ENCODE measurements at regions not wholly inside any gene's neighbourhood (a gene's known extent, or its start where the extent isn't known, plus 50 kb on each side); places are given as distances from the start of the nearest gene placed in this dataset.

DNA sequence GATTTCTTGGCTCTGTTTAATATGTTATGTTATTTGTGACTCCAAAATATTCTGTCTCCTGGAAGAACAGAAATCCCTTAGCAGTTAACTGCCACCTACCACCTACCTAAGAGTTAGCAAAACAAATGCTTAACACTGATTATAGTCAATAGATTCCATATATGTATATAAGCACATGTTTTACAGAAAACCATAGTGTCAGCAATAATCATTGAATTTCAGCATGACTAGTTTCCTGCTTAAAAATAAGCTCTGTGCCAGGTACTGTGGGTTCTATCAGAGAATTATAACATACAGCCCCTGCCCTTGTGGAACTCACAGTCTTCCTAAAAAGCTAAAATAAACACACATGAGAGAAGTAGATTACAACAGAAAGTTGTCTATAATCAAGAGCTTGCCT lies 561.9 kb upstream of the CAMK1G start:
- no peak for DNase-seq (ENCODE audit: low spot score)

DNA sequence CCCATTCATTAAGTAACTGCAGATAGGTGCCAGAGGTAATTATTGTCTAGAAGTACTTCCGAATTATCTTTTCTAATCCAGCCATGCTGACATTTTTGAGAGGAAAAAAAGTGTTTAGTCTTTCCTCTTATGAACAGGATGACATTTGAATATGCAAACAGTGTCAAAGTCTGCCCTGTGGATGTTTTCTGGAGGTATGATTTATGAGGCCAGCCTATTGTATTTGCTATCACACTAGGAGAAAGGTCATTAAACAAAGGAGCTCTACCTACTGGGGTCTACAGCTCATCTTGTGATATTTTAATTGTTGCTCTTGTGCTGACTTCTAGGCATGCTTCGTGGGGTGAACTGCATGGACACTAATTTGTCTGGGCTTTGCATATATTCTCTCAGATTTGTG lies 559.7 kb upstream of the CAMK1G start:
- no peak for DNase-seq (ENCODE audit: low spot score)

DNA sequence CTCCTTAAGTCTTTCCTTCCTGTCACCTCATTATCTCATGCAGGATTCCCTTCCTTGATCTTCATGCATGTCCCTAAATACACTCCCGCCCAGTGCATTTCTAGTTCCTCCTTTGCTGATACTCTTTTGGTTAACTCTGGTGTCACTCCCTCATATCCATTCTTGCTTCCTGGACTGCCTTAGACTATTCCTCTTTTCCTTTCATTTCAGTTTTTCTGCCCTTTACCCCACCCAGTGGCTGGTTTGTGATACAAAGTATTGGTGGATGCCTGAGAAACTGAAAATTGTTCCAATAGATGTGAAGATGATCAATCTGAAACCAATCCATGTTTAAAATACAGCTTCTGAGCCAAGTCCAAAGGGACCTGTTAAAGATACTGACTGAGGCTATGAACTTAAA lies 553.8 kb upstream of the CAMK1G start:
- DNase-seq (ENCODE audit: low spot score): no peak

DNA sequence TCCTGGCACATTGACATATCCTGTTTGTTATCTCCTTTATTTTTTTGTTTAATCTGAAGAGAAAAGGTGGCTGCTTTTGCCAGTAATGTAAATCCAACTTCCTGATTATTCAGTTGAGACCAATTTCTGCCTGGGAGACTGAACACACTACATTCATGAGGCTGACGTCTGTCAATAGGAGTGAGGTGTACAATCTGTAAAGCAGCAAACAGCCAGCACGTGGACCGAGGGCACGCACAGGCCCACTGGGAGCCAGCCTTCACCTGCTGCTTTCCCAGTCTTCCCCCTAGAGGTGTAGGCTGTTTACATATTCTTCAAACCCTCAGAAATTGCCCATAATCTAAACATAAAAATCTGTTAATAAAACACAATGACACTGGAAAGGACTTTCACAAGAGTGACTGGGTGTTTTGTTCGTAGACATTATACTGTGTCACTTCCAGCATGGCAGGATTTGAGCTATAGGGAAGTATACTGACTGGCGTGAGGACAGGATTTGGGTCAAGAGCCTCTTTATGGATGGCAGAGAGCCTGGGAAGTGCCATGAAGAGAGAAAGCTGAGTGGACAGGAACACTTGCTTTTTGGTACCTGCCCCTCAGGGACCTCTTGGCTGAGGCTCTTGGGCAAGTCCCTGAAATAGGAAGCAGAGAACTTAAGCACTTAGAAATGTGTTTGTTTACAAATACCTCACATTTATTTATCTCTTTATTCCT lies 552.9 kb upstream of the CAMK1G start:
- no peak for DNase-seq (ENCODE audit: low spot score)

DNA sequence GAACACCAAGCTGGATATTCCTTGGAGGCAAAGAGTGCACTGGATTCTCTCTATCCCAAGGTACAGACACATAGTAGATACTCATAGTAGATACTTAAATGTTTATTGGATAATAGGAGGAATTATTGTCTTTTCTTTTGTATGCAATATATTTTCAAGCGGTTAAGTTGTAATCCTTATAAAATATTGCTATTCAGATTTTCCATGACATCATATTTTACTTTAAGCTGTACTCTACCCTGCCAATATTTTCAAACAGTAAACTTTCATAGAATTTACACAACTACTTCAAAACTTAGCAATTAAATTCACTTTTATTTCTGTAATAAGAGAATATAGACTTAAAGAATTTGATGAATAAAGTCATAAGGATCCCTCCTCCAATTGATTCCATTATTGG lies 546.5 kb upstream of the CAMK1G start:
- DNase-seq (ENCODE audit: low spot score): no peak

DNA sequence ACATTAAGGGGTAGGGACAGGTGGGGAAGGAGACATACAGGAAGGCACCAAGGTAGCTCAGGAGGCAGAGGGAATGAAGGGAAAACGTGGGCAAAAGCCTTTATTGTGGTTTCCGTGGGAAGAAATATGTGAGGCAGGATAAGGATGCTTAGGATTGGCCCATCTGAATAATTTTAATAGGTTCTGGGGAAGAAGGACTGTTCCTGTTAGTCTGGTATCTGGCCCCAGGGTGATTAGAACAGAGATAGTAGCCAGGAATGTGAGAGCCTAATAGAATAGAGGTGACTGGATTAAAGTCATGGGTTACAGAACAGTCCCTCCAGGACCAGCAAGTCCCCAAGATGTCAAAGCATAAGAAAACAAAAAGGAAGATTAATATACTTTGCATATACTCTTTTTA lies 545.2 kb upstream of the CAMK1G start:
- no peak for DNase-seq (ENCODE audit: low spot score)

DNA sequence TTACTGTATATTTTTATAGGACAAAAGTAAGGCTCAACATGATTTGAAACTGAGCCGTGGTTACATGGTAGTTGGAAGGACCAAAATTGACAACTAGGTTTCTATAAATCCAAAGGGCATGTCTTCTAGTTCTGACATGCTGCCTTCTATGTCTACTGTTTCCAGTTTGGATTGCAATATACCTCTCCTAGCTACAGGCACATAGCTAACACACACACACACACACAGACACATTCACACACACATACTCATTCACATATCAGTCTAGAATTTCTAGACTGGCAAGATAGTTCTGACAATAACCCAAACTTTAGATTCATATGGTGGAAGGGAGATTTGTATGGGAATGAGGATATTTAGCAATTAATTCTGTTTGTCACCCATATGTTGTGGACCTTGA lies 544.8 kb upstream of the CAMK1G start:
- DNase-seq (ENCODE audit: low spot score): no peak

DNA sequence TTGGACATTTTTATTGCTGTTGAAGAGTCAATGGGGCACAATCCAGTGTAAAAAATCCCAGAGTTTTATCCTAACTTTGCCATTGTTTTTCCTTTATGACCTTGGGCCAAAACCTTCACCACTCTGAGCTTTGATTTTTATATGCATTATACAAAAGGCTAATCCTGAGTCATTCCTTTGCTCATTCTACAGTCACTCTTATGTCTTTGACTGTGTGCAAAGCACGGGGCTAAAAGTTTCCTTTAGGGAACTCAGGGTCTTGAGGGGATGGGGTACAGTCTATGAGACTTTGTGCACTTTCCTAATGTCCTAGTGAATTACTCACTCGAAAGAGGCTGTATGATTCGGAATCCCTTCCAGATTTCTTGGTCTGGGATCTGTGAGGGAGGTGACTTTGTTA lies 543.2 kb upstream of the CAMK1G start:
- DNase-seq (ENCODE audit: low spot score): no peak

DNA sequence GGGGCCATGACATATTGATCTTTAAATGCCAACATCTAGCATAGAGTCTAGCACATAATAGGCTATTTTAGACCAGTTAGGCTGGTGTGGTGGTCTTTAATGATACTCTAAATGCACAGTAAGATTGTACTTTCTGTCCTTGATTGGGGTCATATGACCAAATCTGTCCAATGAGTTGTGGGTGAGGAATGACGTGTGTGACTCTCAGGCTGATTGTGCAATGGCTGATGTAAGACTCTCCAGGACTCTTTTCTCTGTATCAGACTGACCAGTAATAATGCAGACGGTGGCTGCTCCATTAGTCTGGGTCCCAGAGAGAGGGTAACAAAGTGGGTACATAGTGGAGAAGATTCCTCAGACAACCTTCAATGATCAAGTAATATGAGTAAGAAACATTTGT lies 541.6 kb upstream of the CAMK1G start:
- DNase-seq (ENCODE audit: low spot score): no peak

DNA sequence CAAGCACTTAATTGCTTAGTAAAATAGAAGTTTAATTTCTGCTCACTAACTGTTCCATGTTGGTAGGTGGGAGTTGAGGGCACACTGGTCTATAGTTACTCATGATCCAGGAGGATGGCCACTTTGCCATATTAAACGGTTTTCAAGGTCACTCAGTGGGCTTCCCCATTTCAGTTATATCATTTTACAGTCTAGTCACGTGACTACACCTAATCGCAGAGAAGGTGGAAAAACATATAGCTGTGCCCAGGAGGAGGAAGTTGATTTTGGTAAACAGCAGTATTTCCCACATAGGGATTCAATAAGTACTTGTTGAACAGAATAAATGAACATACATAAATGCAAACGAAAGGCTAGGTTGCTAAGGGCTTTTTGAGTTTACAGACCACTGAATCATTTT lies 541.1 kb upstream of the CAMK1G start:
- DNase-seq (ENCODE audit: low spot score): no peak

DNA sequence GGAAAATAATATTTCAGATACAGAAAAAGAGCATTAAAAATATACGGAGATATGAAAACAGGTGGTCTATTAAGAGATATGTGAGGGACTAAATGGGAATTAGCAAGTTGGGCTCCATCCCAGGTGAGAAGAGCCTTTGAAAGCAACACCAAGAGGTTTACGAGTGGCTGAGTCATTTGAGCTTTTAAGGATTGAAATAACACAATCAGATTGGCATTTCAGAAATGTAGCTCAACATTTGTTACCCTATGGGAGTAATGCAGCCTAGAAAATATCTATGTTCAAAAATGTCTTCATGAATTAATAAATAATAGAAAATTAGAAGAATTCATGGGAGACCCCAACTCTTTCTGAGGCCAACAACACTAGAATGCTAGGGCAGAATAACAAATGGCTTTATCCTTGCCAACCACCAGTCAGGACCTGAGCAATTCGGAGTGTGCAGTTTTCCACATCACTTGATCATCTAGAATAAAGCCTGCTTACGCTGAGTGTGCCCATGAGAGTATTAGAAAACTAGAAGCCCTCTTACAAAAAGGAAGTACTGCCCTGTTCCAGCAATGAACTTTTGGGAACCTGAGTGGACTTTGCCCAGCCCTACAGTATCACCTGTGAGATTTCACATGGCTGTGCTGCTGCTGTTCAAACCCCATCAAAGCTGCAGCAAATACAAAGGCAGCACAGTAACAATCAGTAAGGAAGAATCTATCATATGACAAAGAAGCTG lies 538.0 kb upstream of the CAMK1G start:
- no peak for DNase-seq (ENCODE audit: low spot score)

DNA sequence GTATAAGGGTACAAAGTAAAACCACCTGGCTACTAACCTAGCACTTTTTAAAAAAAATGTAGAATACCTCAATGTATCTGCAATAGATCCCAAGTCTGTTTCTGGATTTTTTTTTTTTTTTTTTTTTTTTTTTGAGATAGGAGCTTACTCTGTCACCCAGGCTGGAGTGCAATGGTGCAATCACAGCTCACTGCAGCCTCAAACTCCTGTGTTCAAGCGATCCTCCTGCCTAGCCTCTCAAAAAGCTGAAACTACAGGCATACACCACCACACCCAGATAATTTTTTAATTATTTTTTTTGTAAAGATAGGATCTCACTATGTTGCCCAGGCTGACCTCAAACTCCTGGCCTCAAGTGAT lies 537.5 kb upstream of the CAMK1G start:
- DNase-seq (ENCODE audit: low spot score): no peak

DNA sequence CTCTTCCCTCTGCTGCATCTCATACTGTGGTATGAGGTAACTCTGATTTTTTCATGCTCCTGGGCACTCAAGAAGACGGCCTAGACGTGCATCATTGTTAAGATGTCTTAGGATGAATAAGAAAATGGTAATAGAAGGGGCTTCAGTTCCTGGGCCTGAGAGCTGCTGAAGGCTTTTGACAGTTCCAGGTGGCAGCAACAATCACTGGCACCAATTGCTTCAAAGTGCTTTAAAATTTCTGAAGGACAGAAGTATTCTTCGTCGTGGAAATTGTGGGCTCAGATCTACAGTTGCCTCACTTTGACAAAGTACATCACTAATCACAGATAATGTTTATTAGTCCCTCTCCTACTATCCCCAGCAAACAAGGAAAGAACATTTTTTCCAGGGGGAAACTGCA lies 536.6 kb upstream of the CAMK1G start:
- DNase-seq (ENCODE audit: low spot score): no peak

DNA sequence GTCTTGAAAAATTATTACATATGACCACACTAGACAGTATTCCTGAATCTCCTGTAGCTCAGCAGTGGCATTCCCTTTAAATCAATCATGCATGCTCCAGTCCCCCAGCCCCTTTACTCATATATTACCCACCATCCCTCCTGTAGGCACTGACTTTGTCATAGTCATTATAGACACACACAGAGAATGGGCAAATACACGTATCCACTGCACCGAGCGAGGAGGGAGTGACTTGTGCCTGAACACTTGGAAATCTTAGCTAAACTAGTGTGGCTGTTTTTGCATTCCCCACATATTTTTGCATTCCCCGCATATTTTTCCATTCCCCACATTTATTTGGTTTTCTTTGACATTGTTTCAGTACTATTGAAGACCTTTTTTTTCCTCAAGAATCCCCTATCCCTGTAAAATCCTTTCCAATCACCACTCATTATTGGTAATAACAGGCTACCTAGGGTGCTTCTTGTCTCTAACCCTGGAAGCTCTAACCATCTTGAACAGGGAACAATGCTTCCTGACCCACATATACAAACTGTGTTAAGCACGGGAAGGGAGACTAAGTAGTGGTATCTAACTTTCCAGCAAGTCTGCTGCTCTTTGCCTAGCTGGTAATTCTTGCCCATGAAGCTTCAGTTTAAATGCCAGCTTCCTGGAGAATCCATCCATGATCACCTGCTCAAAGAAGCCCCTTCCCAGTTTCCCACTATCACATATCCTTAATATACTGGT lies 534.4 kb upstream of the CAMK1G start:
- DNase-seq (ENCODE audit: low spot score): no peak

DNA sequence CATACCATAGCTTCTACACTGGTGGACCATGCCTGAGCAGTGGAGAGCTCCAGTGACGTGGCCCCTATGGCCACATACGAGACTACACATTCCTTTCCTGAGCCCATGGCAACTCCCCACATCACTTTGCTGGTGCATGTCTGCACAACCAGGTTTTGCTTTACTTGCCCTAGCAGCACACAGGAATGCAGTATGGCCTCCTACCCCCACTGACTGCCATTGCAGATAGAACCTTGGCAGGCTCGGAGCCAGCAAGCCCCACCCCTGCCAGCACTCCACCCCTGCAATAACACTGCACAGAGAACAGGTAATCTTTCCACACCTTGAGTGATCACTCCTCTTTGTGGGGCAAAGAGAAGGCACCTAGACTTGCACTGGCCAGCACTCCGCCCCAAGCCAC lies 531.9 kb upstream of the CAMK1G start:
- no peak for DNase-seq (ENCODE audit: low spot score)

DNA sequence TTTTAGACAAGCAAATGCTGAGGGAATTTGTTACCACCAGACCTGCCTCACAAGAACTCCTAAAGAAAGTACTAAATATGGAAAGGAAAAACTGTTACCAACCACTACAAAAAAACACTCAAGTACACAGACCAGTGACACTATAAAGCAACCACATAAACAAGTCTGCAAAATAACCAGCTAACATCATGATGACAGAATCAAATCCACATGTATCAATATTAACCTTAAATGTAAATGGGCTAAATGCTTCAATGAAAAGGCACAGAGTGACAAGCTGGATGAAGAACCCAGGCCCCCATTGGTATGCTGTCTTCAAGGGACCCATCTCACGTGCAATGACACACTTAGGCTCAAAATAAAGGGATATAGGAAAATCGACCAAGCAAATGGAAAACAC lies 529.9 kb upstream of the CAMK1G start:
- no peak for DNase-seq (ENCODE audit: low spot score)

DNA sequence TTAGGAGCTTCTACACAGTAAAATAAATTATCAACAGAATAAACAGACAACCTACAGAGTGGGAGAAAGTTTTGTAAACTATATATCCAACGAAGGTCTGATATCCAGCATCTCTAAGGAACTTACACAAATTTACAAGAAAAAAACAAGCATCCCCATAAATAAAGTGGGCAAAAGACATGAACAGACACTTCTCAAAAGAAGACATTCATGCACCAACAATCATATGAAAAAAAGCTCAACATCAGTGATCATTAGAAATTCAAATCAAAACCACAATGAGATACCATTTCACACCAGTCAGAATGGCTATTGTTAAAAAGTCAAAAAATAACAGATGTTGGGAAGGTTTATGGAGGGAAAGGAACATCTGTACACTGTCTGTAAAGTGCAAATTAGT lies 526.4 kb upstream of the CAMK1G start:
- no peak for DNase-seq (ENCODE audit: low spot score)

DNA sequence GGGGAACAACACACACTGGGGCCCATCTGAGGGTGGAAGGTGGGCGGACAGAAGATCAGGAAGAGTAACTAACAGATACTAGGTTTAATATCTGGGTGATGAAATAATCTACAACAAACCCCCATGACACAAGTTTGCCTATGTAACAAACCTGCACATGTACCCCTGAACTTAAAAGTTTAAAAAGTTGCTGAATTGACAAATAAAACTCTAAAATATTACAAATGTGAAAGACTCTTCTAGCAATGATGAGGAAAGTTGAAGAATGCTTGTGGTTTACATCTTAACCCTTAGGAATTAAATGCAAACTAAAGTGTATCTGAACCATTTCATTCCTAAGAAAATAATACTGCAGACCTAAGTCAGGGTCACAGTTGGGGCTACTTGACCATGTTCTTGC lies 525.6 kb upstream of the CAMK1G start:
- DNase-seq (ENCODE audit: low spot score): no peak

DNA sequence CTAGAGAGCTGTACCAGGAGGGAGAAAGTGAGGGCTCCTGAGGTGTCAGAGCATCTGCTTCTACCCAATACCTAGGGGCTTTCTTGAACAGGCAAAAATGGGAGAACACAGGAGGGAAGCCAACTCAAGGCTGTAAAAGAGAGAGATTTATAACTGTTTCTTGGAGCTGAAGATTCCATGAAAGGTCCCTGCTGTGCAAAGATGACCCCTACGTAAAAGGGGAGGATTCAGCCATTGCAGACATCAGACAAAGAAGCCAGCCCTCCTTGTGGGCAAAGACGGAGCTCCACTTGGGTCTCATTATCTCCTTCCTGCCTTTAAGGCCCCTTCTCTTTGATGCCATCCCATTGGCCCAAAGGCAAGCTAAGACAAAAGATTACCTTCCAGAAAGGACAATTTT lies 524.1 kb upstream of the CAMK1G start:
- no peak for DNase-seq (ENCODE audit: low spot score)

DNA sequence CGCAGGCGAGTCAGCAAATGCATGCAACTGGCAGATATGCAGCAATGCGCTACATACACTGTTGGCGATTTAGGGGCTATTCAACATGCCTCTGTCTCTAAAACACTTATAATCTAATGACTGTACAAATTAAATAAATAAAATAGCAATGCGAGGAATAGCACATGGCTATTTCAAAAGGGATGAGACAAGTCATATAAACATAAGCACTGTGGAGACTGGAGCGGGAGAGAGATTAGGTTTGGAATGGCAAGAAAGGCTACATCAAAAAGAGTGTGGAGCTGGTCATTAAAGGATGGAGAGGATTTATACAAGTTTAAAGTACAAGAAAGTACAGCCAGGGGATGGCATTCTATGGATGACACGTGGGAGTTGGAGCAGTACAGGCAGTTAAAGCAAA lies 523.5 kb upstream of the CAMK1G start:
- DNase-seq (ENCODE audit: low spot score): no peak

DNA sequence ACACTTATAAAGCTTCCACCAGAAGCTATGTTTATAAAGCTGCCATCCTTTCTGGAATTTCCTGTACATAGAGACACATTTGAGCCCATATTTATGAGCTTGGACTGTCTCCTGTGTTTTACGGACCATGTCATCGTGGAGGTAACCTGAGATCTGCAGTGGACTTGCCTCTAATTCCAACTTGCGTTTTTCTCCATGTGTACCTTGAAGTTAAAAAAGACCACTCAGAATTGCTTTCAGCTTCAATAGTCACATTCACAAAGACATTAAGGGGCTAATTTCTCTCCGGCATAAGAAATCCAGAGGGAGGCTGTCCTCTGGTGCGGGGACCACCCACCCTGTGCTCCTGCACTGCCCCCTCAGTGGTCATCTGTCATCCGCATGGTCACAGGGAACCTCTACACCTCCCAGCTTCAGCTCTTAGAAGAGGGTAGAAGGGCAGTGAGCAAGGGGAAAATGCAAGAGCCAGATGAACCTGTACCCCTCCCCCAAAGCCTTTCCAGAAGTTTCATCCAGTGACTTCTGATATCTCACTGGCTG lies 521.4 kb upstream of the CAMK1G start:
- DNase-seq (ENCODE audit: low spot score): no peak

DNA sequence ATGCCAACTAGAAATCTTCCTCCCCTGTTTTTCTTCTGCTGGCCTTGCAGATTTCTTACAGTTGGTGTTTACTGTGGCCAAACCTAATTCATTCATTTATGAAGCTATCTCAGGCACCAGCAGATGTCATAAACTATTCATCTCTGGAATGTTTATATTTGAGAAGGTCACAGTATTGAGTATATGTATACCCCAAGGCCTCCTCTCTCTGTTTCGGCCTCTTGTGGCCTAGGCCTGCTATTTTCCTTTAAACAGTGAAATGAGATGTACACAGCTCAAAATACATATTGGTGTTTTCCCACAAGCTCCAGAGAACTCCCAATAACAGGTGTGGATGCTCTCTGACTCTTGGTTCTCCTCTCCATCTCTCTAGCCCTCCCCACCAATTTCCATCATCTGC lies 520.7 kb upstream of the CAMK1G start:
- no peak for DNase-seq (ENCODE audit: low spot score)
